Caco-2 (cell line): ENCODE measurements at regions not wholly inside any gene's neighbourhood (a gene's known extent, or its start where the extent isn't known, plus 50 kb on each side); places are given as distances from the start of the nearest gene placed in this dataset.
A peak's percentile ranks its signal among the peaks of the same experiment; 100 is the strongest.
"Not testable (repeated sequence)": the region's sequence is repeated elsewhere in the genome, so short reads cannot be mapped to it uniquely, and the experiment has no call there.

Source experiments
- BruUV-seq: library from RNA; stranded (reverse); fragments of 400-500 nt; replicated peaks from 2 replicates; lab custom pipeline; 2021; lab: Mats Ljungman, UMichigan
- CTCF ChIA-PET: fragments of 300-600 bp; sonication (Branson Sonifier 250); formaldehyde crosslinking; loops from one replicate; lab custom pipeline; 2022; ENCODE audit warnings: antibody characterized with exemption; lab: Charles Lee
- POLR2A ChIA-PET: fragments of 300-600 bp; sonication (Branson Sonifier 250); formaldehyde crosslinking; loops from one replicate; lab custom pipeline; 2022; ENCODE audit warnings: antibody characterized with exemption; lab: Charles Lee
- DNase-seq, 2 experiments: peaks; one replicate each; pipeline versions ENCODE4 v3.0.0 to v3.0.0-alpha.2; 2020 to 2022
- H3K27me3 ChIP-seq: replicated peaks from 2 replicates; pipeline ENCODE4 v1.6.0; 2011; ENCODE audit warnings: low read length; ENCODE audit not compliant: control insufficient read depth, insufficient read depth
- H3K36me3 ChIP-seq: 2 replicates; pipeline ENCODE4 v1.5.1; 2011; ENCODE audit warnings: low read length; ENCODE audit not compliant: control insufficient read depth, insufficient read depth
- H3K4me1 ChIP-seq: fragments of 250-450 bp; sonication (Bioruptor Pico); 2 replicates; pipeline ENCODE4 v1.5.1; 2020; ENCODE audit warnings: mild to moderate bottlenecking
- H3K4me3 ChIP-seq: 2 replicates; pipeline ENCODE4 v1.5.1; 2011; ENCODE audit warnings: low read depth, mild to moderate bottlenecking, control low read depth, low read length
- H3K9me3 ChIP-seq: fragments of 250-450 bp; sonication (Bioruptor Pico); 2 replicates; pipeline ENCODE4 v1.5.1; 2020; ENCODE audit warnings: mild to moderate bottlenecking, moderate library complexity
- H3K27ac Mint-ChIP-seq: one replicate; pipeline ENCODE4 v1.8.0; 2022; ENCODE audit warnings: mixed read lengths; ENCODE audit not compliant: unreplicated experiment
- H3K27me3 Mint-ChIP-seq: one replicate; pipeline ENCODE4 v1.8.0; 2022; ENCODE audit warnings: mixed read lengths; ENCODE audit not compliant: insufficient read depth, unreplicated experiment
- H3K36me3 Mint-ChIP-seq: one replicate; pipeline ENCODE4 v1.8.0; 2022; ENCODE audit warnings: mild to moderate bottlenecking, mixed read lengths; ENCODE audit not compliant: insufficient read depth, unreplicated experiment
- H3K4me1 Mint-ChIP-seq: one replicate; pipeline ENCODE4 v1.8.0; 2022; ENCODE audit warnings: low read depth, mixed read lengths; ENCODE audit not compliant: unreplicated experiment
- H3K4me3 Mint-ChIP-seq: one replicate; pipeline ENCODE4 v1.8.0; 2022; ENCODE audit warnings: mild to moderate bottlenecking, moderate library complexity, mixed read lengths; ENCODE audit not compliant: unreplicated experiment
- H3K9me3 Mint-ChIP-seq: one replicate; pipeline ENCODE4 v1.8.0; 2022; ENCODE audit warnings: mixed read lengths; ENCODE audit not compliant: unreplicated experiment
- intact Hi-C: fragments of 100-400 bp; cut with micrococcal nuclease; formaldehyde crosslinking; loops from one replicate; pipeline ENCODE4 v1.10.0; 2022; ENCODE audit not compliant: unreplicated experiment

DNA sequence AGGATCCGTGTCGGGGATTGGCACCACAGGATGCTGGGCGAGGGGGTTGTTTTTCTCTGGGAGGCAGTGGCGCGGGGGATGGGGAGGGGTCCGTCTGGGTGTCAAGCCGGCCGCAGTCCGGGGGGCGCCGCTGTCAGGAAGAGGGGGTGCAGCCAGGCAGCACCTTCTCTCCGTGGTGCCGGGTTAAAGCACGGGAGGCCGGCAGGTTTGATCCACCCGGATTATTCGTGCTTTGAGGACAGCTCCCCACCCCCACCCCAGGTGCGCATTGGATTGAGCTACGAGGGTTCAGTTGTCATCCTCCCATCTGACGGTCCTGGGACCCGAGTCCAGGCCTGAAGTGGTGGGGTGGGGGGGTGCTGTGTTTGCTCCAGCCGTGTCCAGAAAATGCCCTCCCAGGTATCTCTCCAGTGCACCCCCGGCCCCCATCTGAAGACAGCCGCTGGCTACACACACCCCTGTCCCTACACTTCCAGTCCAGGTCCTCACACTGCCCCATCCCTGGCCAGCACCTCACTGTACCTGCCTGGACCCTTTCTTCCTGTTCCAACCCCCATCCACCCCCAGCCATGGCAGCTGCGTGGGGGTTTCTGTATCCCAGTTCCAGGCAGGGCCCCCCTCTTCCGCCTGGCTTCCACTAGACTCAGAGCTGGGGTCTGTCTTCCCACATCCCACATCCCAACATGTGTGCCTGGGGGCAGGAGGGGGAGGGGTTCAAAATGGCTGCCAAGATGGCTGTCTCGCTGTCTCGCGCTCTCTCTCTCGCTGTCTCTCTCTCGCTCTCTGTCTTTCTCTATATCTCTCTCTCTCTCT is 114.0 kb downstream of the CRLF3 start:
- peak overlapping the region; percentile 78 for H3K4me3 Mint-ChIP-seq
- intact Hi-C loops, H3K4me1 ChIP-seq, BruUV-seq, H3K9me3 Mint-ChIP-seq, DNase-seq, POLR2A ChIA-PET, H3K36me3 ChIP-seq, H3K27me3 ChIP-seq, H3K9me3 ChIP-seq, H3K27me3 Mint-ChIP-seq: not testable (repeated sequence)
- H3K4me3 ChIP-seq: peak overlapping the region; percentile 80
- CTCF ChIA-PET: interaction anchor here (0.6 kb wide), 1 partner anchor 54 kb away, joined by 7 read pairs; no protein-coding TSS in a partner anchor
- H3K27ac Mint-ChIP-seq: peak overlapping the region; percentile 70
- H3K4me1 Mint-ChIP-seq: peaks cover 21% of the 10 kb centered on the region
- peaks cover 18% of the 10 kb centered on the region for H3K36me3 Mint-ChIP-seq

DNA sequence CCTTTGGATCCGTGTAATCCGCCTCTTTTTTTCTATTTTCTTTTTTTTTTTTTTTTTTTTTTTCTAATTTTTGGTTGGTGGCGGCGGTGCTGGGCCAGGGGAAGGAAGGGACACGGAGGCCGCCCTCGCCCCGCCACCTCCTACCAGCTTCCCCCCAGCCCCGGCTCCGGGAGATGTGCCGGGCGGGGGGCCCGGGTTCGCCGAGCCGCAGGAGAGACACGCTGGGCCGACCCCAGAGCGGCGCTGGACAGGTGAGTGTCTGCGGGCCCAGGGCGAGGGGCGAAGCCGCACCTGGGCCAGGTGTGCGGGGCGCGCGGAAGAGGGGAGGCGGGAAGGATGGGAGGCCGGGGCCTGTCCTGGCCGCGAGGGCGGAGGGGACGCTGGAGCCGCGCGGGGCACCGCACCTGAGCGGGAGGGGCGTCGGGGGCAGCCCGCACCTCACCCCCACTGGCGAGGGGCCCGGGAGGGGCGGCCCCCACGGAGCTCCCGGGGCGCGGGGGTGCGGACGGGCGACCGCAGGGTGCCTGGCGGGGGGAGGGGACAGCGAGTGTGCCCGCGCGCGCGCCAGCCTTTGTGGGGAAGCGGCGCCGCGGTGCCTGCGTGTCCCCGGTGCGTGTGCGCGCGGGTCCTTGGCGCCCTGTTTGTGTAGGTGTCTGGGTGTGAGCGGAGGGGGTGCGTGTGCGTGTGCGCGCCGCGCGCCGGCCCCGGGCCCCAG is 114.8 kb downstream of the CRLF3 start:
- ChIA-PET CTCF (interaction anchor here (0.6 to 0.8 kb wide), 3 partner anchors 12 to 233 kb away, joined by 3 to 7 read pairs (median 3); no protein-coding TSS in a partner anchor), POLR2A (interaction anchor here (0.6 kb wide), 1 partner anchor 114 kb away, joined by 4 read pairs; no protein-coding TSS in a partner anchor)
- not testable (repeated sequence) for H3K27ac Mint-ChIP-seq

DNA sequence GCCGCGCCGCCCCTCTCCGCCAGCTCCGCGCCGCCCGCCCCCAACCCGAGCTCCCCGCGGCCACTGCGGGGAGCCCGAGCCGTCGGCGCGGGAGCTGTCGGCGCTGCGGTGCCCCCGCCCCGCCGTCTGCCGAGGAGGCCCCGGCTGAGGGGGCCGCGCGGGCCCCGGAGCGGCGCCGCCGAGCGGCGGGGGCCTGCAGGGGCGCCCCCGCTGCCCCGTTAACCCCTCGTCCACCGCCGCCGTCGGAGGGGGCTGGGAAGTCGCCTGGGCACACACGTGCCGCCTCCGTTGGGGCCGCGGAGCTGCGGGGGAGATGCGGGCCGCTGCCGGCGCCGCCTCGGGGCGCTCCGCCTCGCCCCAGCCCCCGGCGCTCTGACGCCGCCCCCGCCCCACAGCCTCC is 115.4 kb downstream of the CRLF3 start:
- Mint-ChIP-seq H3K4me1 (peaks cover 21% of the 10 kb centered on the region), H3K27ac (peak overlapping the region; percentile 91), H3K36me3 (peaks cover 18% of the 10 kb centered on the region), H3K4me3 (peak overlapping the region; percentile 87)
- BruUV-seq, H3K9me3 Mint-ChIP-seq, H3K27me3 ChIP-seq, H3K27me3 Mint-ChIP-seq, POLR2A ChIA-PET, H3K9me3 ChIP-seq, H3K4me1 ChIP-seq, H3K36me3 ChIP-seq: not testable (repeated sequence)
- DNase-seq: peak in 1 of 2 experiments; percentile 62
- intact Hi-C loops: loop anchor here (2.0 kb wide), 1 partner anchor 108 kb away; no protein-coding TSS in a partner anchor
- peak overlapping the region; percentile 80 for H3K4me3 ChIP-seq
- CTCF ChIA-PET: interaction anchor here (0.6 to 0.8 kb wide), 2 partner anchors 12 to 232 kb away, joined by 3 read pairs; no protein-coding TSS in a partner anchor

More for the DNA sequence above, 114.8 kb downstream of the CRLF3 start:
- peak in 1 of 2 experiments; percentile 45 for DNase-seq
- H3K4me1 Mint-ChIP-seq: peaks cover 21% of the 10 kb centered on the region
- H3K27me3 Mint-ChIP-seq, H3K4me1 ChIP-seq, BruUV-seq, H3K36me3 ChIP-seq, H3K9me3 ChIP-seq, H3K27me3 ChIP-seq, H3K9me3 Mint-ChIP-seq: not testable (repeated sequence)
- peak overlapping the region; percentile 80 for H3K4me3 ChIP-seq
- intact Hi-C loops: loop anchor here (2.0 kb wide), 1 partner anchor 109 kb away; no protein-coding TSS in a partner anchor
- peaks cover 18% of the 10 kb centered on the region for H3K36me3 Mint-ChIP-seq
- peak overlapping the region; percentile 78 for H3K4me3 Mint-ChIP-seq

DNA sequence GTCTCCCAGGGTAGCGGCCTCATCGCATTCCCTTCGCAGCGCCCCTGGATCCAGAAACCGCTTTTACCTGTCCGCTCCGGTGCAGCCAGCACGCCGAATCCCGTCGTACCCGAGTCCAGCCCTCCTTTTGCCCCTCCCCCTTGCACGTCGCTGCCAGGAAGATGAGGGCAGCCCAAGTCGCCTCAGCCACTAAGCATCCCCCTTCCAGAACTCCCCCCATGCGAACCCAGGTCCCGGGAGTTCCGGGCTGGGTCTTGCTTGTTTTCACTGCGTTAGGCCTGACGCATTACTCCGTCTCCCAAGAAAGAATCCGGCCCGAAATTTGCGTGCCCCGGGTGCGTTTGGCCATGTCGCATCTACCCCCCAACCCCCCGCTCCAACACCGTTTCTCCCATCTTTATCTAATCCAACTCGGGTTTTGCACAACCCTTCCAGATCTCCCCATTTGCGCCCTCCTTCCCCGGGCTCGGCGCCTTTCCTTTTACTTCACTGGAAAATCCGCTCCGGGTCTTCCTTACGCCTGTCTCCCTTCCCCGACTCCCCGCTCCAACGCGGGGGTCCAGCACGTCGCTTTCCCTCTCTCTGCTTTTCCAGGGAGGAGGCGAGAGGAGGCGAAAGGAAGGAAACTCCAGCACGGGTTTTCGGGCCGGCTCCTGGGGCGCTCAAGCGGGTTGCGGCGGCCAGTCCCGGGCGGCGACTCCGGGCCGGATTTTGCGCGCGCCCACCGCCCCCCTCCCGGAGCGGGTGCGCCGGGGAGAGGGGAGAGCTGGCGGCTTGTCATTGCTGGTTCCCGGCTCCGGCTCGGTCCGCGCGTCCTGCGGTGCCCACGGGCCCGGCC is 116.0 kb downstream of the CRLF3 start:
- H3K4me3 ChIP-seq: peak overlapping the region; percentile 80
- H3K4me1 ChIP-seq, H3K36me3 ChIP-seq, BruUV-seq, H3K27me3 Mint-ChIP-seq, POLR2A ChIA-PET, H3K9me3 Mint-ChIP-seq, H3K9me3 ChIP-seq, H3K27me3 ChIP-seq: not testable (repeated sequence)
- peak overlapping the region; percentile 87 for H3K4me3 Mint-ChIP-seq
- intact Hi-C loops: loop anchor here (2.0 kb wide), 1 partner anchor 108 kb away; no protein-coding TSS in a partner anchor
- peak overlapping the region; percentile 91 for H3K27ac Mint-ChIP-seq
- H3K4me1 Mint-ChIP-seq: peaks cover 16% of the 10 kb centered on the region
- CTCF ChIA-PET: interaction anchor here (0.8 kb wide), 1 partner anchor 232 kb away, joined by 3 read pairs; no protein-coding TSS in a partner anchor
- peak; percentile 96 to 97 for DNase-seq
- peaks cover 13% of the 10 kb centered on the region for H3K36me3 Mint-ChIP-seq

DNA sequence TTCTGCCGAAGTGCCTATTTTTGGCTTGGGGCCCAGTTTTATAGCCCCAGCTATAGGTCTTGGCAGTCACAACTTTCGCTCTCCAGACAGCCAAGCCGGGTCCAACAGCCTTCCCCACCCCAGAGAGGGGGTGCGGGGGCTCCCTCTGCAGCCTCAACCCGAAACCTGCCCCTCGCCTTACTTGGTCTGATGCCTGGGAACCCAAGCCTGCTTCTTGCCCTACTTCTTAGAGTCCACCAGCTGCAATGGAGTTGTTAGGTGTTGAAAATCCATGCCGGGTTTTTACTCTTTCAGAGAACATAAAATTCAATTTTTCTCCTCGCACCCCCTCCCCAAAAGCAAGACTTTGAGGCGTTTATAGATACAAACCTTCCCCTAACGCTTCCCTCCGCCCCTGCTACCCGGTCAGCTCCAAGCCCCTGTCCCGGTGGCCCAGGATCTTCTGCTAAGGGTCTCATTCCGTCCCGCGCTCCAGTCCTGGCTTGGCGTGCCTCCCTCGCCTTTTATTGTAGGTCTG is 116.7 kb downstream of the CRLF3 start:
- H3K27me3 Mint-ChIP-seq, H3K9me3 Mint-ChIP-seq, POLR2A ChIA-PET, CTCF ChIA-PET, H3K27me3 ChIP-seq, DNase-seq, H3K4me1 ChIP-seq, H3K36me3 ChIP-seq, H3K9me3 ChIP-seq: not testable (repeated sequence)
- peak overlapping the region; percentile 80 for H3K4me3 ChIP-seq
- intact Hi-C loops: loop anchor here (2.0 kb wide), 1 partner anchor 107 kb away; no protein-coding TSS in a partner anchor
- BruUV-seq: TSS peak; percentile 49
- Mint-ChIP-seq H3K4me3 (peak overlapping the region; percentile 87), H3K36me3 (peaks cover 12% of the 10 kb centered on the region), H3K27ac (peak overlapping the region; percentile 91), H3K4me1 (peaks cover 14% of the 10 kb centered on the region)
